HG03432 (cell line): ENCODE measurements at regions not wholly inside any gene's neighbourhood (a gene's known extent, or its start where the extent isn't known, plus 50 kb on each side); places are given as distances from the start of the nearest gene placed in this dataset.

ENCODE experiments used
- ATAC-seq: cut with Tn5 transposase; IDR thresholded peaks from one replicate; pipeline ENCODE4 v1.9.1; 2021; ENCODE audit warnings: mild to moderate bottlenecking, moderate library complexity; ENCODE audit not compliant: unreplicated experiment

GRCh38 chr2:4356109-4356508, 652.7 kb downstream of the DCDC2C start:
- ATAC-seq = no peak

- no peak for ATAC-seq
These were observed 653.2 kb downstream of the DCDC2C start for GRCh38 chr2:4356541-4356940.

- ATAC-seq = no peak
These were observed 653.7 kb downstream of the DCDC2C start for GRCh38 chr2:4357121-4357520.

DNA sequence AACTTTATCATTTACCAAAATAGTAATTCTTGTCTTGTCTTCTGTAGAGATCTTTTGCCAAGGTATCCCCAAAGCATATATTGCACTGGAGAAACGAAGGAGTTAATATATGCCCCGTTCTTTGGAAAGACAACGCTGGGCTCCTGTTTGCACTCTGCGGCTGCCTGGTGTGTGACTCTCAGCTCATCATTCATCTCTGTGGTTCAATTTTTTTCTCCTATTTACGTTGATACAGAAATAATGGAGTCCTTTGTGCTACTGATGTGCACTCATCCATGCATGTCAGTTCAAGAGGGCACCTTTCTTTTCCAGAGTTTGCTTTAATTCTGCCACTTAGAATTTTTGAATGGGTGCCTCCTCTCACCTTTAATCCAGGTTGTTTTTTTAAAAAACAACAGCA, 655.5 kb downstream of the DCDC2C start:
- no peak for ATAC-seq

DNA sequence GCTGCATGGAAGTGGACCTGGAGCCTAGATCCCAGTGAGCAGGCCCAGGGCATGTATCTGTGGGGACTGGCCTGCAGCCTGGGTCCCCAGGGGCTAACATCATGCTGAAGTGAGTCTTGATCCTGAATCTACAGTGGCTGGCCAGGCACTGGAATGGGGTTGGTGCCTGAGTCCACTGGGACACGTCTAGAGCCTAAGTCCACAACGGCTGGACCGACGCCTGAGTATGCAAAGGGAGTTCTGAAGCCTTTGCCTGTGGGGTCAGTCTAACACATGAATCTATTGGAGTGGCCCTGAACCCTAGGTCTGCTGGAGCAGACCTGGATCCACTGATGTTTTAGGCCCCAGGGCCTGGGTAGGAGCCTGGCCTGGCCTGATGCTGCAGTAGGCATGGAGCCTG, 665.5 kb downstream of the DCDC2C start:
- ATAC-seq = no peak

GRCh38 chr2:4369826-4370419, 666.5 kb downstream of the DCDC2C start:
- ATAC-seq = no peak

GRCh38 chr2:4370422-4371090, 667.2 kb downstream of the DCDC2C start:
- no peak for ATAC-seq

DNA sequence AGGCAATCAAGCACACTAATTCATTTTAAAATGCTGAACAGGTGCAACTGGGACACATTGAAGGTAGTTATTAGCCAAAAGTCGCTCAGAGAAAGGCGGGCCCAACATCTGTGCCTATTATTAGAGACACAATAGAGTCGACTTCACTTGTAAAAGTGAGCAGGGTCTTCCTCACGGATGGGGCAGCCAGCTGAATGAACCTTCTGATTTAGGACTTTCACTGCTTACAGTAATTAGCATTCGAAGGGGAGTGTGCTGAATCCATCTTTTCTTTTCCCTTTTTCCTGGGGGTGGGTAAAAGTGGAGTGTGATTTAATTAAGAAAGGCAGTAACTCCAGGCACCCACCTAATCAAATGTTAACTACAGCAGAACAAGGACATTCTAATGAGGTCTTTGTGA, 677.7 kb downstream of the DCDC2C start:
- no peak for ATAC-seq

- ATAC-seq = no peak
These were observed 678.4 kb downstream of the DCDC2C start for GRCh38 chr2:4381773-4382172.

GRCh38 chr2:4391013-4391412, 687.6 kb downstream of the DCDC2C start:
- no peak for ATAC-seq

GRCh38 chr2:4404363-4404762, 701.0 kb downstream of the DCDC2C start:
- ATAC-seq = no peak

- no peak for ATAC-seq
These were observed 704.9 kb downstream of the DCDC2C start for GRCh38 chr2:4408321-4408720.

DNA sequence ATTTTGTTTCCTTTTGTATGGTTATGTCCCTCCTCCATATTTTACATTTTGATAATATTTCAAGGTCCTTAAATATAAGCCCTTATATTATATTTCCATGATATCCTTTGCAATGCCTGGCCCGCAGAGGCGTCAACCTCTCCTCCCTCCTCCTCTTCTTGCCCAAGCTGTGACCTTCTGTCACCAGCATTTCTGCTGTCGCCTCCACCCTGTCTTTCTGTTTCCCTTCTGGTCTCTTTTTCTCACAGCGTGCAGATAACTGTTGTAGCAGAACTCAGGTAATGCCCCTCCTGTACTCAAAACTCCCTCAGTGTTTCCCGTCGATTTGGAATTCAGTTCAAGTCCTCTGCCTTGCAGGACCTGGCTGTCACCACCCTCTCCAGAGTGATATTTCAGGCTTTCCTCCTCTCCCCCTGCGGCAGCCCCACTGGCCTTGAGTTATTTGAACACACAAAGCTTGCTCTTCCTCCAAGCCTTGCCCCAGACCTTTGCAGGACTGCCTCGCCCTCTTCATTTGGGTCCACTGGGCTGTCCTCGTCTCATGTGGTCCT, 709.3 kb downstream of the DCDC2C start:
- no peak for ATAC-seq

- no peak for ATAC-seq
These were observed 711.8 kb downstream of the DCDC2C start for GRCh38 chr2:4415171-4415570.

DNA sequence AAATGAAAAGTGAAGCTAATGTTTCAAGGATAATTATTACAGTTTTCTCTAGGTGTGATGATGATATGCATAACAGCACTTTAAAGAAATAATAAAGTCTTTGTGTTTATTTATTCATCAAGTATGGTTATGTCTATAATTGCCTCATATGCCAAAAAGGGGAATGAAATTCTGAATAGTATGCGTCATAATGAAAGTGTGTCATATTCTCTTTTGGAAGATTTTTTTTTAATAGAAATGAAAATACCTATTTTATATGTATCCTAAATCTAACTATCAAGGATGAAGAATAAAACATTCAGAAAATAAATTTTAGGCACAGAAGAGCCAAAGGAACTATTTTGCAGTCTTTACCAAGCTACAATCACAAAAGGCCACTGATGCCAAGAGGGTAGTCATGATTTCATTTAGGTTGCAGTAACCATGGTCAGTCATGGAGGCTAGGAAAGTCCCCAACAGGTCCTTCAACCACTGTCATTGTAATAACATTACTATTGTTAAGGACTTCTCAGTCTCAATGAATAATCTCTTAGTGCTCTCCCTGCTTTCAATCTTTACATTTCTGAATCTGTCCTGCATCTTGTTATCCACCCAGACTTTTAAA, 712.5 kb downstream of the DCDC2C start:
- peak; percentile 56 for ATAC-seq

DNA sequence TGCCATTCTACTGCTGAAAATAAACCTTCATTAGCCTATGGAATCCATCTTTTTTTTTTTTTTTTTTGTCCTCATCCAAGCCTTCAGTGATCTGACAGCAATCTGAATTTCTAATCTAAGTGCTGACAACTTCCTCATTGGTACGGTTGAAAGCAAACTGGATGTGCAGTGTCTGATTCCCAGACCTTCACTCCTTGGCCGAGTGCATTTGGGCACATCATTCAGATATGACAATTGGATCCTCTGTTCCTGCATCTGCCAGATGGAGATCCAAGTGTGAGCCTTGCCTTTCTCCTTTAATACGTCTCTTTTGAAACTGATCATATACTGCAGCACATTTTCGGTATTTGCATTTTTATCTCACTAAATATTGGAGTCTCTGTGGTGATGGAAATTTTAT, 713.1 kb downstream of the DCDC2C start:
- no peak for ATAC-seq

DNA sequence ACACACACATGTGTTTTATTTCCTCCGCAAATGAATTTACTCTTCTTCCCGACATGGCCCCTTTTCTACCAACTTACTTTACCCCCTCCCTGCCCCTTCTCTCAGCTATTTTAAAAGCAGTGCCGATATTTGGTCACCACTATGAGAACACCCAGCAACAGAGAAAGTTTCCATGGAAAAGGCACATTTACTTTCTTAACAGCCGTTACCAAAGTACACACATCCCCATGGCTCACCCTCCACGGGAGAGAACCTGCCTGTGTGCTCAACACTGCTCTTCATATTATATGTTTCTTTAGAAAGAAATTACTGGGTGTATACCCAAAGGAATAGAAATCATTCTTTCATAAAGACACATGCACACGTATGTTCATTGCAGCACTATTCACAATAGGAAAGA, 714.4 kb downstream of the DCDC2C start:
- no peak for ATAC-seq

- no peak for ATAC-seq
These were observed 716.7 kb downstream of the DCDC2C start for GRCh38 chr2:4420032-4420431.

DNA sequence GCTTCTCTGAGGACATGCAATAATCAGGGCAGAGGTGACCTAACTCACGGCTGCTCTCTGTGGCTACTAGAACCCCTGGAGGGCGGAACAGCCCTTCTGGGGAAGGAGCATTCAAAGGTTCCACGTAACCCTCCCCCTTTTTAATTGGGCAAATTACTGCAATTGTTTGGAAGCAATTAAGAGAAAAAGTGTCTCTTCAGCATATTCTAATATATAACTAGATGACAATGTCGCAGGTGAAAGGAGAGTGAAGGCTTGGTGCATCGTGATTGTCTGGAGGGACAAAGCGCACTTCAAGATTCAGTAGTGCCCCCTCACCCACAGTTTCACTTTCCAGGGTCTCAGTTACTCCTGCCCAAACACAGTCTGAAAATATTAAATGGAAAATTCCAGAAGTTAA, 720.8 kb downstream of the DCDC2C start:
- no peak for ATAC-seq

GRCh38 chr2:4427083-4427482, 723.7 kb downstream of the DCDC2C start:
- ATAC-seq = no peak

- no peak for ATAC-seq
These were observed 742.4 kb downstream of the DCDC2C start for GRCh38 chr2:4445821-4446220.

- ATAC-seq = no peak
These were observed 751.5 kb downstream of the DCDC2C start for GRCh38 chr2:4454907-4455306.
